Lower leg skin (tissue), 3 donors: ENCODE measurements at regions not wholly inside any gene's neighbourhood (a gene's known extent, or its start where the extent isn't known, plus 50 kb on each side); places are given as distances from the start of the nearest gene placed in this dataset.
"Not testable (repeated sequence)": the region's sequence is repeated elsewhere in the genome, so short reads cannot be mapped to it uniquely, and the experiment has no call there.

ENCODE experiments used
- CTCF ChIP-seq, 3 donors: fragments of 450-650 bp; IDR thresholded peaks; one replicate each; pipeline ENCODE4 v1.5.1; 2016; ENCODE audit warnings: antibody characterized with exemption in 3 of 3, mild to moderate bottlenecking in 3 of 3, moderate library complexity in 2 of 3
- POLR2A ChIP-seq, 2 donors: fragments of 450-650 bp; IDR thresholded peaks; one replicate each; pipeline ENCODE4 v1.6.1; 2016 to 2017; ENCODE audit warnings: antibody characterized with exemption in 2 of 2, mild to moderate bottlenecking in 1 of 2, moderate library complexity in 1 of 2

DNA sequence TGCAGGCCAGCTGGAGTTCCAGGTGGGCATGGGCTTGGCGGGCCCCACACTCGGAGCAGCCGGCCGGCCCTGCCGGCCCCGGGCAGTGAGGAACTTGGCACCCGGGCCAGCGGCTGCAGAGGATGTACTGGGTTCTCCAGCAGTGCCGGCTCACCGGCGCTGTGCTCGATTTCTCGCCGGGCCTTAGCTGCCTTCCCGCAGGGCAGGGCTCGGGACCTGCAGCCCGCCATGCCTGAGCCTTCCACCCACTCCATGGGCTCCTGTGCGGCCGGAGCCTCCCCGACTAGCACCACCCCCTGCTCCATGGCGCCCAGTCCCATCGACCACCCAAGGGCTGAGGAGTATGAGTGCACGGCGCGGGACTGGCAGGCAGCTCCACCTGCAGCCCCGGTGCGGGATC, 89.2 kb upstream of the PIK3C3 start:
- not testable (repeated sequence) for TF ChIP-seq CTCF, POLR2A (IDR thresholded peaks at IDR 0.05)
